Ovary (tissue), 3 donors: ENCODE measurements at regions not wholly inside any gene's neighbourhood (a gene's known extent, or its start where the extent isn't known, plus 50 kb on each side); places are given as distances from the start of the nearest gene placed in this dataset.
"Not testable (repeated sequence)": the region's sequence is repeated elsewhere in the genome, so short reads cannot be mapped to it uniquely, and the experiment has no call there.

ENCODE experiments used
- POLR2A ChIP-seq: fragments of 450-650 bp; IDR thresholded peaks from one replicate; pipeline ENCODE4 v1.6.1; 2017; ENCODE audit warnings: antibody characterized with exemption, mild to moderate bottlenecking, moderate library complexity
- TF ChIP-seq, protein P1 (sequence below), 3 donors: fragments of 450-650 bp in 2 of 3; fragments of 200-600 bp in 1 of 3; IDR thresholded peaks; one replicate each; pipeline versions ENCODE4 v1.5.1 to v1.8.0; 2016 to 2022; ENCODE audit warnings: antibody characterized with exemption in 3 of 3, mild to moderate bottlenecking in 1 of 3
- donor health status: DM: no; HTN: no; CAD: no.

- TF ChIP-seq POLR2A = not testable (repeated sequence)
- TF ChIP-seq, protein P1, sequence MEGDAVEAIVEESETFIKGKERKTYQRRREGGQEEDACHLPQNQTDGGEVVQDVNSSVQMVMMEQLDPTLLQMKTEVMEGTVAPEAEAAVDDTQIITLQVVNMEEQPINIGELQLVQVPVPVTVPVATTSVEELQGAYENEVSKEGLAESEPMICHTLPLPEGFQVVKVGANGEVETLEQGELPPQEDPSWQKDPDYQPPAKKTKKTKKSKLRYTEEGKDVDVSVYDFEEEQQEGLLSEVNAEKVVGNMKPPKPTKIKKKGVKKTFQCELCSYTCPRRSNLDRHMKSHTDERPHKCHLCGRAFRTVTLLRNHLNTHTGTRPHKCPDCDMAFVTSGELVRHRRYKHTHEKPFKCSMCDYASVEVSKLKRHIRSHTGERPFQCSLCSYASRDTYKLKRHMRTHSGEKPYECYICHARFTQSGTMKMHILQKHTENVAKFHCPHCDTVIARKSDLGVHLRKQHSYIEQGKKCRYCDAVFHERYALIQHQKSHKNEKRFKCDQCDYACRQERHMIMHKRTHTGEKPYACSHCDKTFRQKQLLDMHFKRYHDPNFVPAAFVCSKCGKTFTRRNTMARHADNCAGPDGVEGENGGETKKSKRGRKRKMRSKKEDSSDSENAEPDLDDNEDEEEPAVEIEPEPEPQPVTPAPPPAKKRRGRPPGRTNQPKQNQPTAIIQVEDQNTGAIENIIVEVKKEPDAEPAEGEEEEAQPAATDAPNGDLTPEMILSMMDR (IDR thresholded peaks at IDR 0.05) = not testable (repeated sequence)
Measured at GRCh38 chr15:31669158-31669908, 342.7 kb downstream of the KLF13 start.
